CD4-positive, alpha-beta T cell treated with Interleukin-1 beta for 1 hour (primary cell): ENCODE measurements at regions not wholly inside any gene's neighbourhood (a gene's known extent, or its start where the extent isn't known, plus 50 kb on each side); places are given as distances from the start of the nearest gene placed in this dataset.

Experiments used
- DNase-seq, 2 donors: peaks; one replicate each; pipeline ENCODE4 v3.0.0-alpha.2; 2020 to 2022

DNA sequence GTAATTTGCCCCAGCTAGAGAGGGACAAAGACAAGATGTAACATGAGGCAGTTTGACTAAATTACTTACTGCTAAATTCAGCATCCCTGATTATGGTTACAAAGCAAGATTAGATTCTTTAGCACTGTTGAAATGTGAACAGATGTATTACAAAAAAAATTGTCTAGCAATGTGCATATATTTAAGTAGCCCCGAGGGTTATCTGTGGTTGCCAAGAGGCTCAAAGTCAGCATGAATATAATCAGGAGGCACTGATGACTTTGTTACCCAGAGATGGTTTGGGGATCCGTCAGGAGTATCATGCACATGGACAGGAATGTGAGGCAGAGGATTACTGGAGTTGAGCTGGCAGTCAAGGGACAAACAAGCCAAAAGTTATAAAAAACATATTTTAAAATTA, 356.9 kb upstream of the CCDC196 start:
- no peak for DNase-seq

DNA sequence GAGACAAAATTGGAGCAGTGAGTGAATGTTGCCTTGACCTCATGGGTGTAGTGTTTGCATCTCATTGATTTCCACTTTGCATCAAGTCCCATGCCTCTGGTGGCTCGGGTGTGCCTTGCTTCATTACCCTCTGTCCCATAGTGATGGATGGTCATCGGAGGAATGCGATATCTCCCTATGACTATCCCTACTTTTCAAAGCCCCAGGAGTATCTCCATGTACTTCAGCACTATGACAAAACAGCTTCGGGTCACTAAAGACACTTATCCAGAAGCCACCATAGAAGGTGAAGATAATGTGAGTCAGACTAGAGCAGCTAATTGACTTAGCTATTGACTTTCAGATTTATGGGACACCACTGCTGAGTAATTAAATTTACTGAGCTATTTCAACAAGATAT, 355.1 kb upstream of the CCDC196 start:
- DNase-seq = no peak

DNA sequence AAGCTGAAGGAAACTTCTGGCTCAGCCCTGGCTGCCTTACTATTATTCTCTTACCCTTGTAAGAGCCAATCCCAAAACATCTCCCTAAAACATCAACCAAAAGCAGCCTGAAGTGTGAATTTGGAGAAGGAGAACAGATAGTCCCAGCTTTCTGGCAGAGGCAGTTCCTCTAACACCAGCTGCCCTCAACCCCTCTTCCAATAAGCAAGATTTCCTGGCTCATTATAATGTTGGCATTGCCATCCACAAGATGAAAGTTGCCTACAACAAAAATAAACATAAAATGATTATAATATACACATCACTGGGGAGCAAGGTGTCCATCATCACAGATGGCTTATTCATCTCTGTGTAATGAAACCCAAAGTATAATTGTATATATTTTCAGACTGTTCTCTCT, 352.5 kb upstream of the CCDC196 start:
- no peak for DNase-seq

DNA sequence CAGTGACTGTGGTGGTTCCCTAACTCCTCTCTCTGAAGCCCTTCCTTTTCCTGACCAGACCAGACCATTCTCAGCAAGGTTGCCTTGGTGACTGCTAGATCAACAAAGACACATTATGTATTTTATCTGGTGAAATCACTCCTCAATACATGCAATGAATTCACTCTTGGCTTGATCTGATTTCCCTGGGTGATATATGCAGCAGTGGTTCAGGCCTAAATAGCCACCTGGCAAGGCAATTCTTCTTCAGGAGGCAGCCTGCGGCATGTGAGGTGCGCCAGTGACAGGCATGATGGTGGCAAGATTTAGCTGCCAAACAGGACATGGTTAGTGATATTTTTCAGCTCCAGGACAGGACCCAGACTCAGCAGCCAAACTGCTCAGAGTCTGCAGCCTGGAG, 350.3 kb upstream of the CCDC196 start:
- DNase-seq = no peak

DNA sequence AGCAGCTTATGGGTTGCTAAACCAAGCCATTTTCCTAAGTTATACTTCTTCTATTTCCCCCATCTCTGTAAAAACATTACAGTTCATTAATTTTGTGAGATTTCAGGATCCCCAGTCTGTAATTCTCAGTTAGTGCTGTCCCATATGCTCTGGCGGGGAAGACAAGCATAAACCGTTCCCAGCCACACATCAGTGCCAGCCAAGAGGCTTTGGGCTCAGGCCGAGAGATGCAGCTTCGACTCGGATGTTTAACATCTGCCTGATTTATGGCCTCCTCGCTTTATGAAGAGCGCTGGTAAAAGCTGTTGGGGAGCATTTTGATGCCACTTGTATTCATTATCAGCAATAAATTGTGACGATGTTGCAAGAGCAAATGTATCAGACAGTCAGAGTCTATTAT, 349.1 kb upstream of the CCDC196 start:
- DNase-seq = no peak

DNA sequence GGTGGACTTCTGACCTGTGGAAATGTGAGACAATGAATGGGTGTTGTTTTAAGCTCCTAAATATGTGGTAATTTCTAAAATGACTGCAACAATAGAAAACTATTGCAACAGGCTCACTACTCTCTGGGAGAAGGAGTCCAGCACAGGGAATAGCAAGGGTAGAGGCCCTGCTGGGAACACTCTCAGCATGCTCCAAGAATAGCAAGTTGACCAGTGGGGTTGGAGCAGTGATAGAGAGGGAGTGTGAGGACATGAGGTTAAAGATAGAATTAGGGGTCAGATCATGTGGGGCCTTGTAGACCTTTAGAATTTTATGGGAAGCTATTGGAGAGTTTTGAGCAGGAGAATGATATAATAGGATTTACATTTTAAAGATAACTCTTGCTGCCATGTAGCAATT, 346.7 kb upstream of the CCDC196 start:
- DNase-seq = no peak

DNA sequence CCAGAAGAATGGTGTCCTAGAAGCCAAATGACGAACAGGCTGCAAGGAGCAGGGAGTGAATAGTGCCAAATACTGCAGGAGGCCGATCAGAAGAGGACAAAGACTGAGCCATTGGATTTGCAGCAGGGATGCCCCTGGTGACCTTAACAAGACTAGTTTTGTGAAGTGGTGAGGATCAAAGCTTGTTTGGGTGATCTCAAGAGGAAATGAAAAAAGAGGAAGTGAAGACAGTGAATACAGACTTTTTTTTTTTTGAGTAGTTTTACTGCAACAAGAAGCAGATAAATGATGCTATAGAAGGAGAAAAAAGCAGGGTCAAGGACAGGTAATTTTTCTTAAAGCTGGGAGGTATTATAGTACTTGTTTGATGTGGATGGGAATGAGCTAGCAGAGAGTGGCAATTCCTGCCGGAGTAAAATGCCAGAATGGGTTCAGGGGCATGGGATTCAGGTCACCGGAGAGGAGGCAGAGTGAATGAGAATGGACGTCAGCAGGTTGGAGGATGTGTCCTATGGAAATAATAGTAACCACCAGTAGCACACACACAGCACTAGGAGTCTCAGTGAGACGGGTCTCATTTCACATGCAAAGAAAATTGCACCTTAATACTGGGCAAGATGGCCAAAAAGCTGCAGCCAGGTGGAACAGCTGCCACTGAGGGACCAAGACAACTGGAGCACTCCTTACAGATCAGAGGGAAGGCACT, 345.8 kb upstream of the CCDC196 start:
- no peak for DNase-seq

DNA sequence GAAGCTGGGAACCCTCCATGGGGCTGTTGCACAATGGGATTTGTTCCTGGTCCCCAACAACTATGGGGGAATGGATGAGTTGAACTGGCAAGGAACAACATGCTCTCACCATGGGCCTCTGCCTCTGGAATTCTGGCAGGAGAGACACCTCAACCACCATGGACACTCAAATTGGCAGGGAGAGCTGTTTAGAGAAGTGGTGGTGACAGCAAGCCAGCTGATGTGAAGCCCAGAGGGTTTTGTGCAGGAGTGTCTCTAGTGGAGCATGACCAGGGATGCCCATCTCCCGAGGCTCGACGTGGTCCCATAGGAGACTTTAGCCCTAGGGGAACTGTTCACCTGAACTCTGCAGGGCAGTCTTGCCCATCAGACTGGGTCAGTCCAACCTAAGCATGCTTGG, 345.2 kb upstream of the CCDC196 start:
- no peak for DNase-seq

DNA sequence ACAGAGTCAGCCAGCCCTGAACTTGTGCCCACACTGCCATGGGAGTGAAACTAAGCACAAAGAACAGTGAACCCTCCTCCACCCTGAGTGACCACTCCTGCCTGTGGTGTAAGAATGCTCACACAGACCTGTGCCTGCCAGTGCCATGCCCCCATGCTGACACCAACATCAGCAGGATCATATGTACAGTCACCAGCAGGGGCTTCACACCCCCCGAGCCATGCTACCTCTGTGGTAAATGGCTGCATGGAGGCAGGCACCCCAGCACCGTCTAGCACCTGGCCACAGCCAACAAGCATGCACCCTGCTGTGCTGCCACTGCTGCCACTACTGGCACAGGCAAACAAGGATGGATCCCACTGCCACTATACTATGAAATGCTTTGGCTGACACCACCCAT, 344.4 kb upstream of the CCDC196 start:
- no peak for DNase-seq

DNA sequence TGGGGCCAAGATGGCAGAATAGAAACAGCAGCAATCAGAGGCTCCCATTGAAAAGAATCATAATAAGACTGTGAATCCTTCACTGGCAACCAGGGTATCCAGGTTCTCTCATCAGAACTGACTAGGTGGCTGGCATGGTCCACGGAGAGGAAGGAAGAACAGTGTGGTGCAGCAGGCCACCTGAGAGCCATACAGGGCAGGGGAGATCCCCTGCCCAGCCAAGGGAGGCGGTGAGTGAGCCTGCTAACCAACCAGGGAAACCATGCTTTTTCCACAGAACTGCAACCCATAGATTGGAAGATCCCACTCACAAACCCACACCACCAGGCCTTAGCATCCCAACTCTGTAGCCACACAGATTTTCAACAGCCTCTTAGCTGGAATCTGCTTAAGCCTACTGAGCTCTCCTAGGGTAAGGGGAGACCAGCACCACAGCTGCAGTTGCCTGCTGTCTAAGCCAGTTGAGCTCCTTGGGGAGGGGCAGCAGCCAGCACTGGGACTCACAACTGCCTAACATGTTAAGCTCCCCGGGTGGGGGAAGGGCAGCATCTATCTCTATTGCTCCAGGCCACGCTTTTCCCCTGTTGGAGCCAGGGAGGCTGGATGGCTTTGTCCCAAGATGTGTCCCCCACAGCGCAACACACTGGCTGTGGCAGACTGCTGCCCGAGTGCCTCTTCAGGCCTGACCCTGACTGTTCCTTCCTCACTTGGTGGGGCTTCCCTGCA, 342.6 kb upstream of the CCDC196 start:
- DNase-seq = no peak

DNA sequence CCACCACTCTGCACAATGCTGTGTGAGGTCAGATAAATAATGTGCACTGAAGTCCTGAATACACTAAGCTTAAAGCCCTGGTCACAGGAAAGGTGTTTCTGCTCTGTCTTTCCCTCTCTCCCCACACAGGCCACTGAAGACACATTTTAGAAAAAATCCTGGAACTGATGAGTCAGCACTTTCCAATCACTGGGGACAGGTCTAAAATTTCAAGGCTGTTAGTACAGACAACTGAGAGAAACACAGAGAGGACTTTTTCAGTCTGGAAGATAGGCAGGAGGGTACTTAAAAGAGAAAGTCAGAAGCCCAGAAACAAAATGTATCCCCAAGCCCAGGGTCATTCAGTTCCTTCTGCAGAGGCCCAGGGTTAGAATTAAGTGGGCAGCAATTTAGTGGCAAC, 333.9 kb upstream of the CCDC196 start:
- no peak for DNase-seq

DNA sequence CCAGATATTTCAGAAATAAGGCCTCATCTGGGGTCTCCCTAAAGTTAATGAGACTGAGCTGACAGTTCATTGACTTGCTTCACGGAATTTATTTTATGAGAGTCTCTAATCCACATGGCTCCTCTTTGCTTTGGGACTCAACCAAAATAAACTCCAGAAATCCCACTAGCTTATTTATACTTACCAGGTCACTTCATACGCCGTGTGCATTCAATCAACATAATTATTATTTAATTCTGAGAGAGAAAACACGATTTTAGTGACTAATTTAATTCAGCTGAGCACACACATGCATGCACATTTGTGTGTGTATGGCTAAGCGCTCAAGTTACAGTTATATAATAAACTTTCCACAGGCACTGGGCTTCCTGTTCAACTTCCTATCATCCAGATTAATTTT, 333.4 kb upstream of the CCDC196 start:
- DNase-seq = no peak

DNA sequence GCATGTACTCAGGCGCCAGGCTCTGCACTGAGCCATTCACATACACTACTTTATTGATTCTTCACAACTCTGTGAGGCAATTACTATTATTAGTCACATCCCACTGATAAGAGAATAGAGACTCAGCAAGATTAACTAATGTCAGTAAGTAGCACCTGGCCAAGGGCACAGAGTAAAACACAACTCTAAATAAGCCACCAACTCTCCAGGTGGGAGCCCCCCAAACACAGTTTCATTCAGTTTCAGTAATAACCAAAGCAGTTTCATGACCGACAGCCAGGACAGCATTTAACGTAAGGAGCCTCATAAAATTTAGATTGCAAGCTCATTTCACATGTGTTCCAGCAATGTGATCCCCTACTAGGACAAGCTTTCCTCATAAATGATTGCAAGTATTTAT, 323.1 kb upstream of the CCDC196 start:
- DNase-seq = no peak

DNA sequence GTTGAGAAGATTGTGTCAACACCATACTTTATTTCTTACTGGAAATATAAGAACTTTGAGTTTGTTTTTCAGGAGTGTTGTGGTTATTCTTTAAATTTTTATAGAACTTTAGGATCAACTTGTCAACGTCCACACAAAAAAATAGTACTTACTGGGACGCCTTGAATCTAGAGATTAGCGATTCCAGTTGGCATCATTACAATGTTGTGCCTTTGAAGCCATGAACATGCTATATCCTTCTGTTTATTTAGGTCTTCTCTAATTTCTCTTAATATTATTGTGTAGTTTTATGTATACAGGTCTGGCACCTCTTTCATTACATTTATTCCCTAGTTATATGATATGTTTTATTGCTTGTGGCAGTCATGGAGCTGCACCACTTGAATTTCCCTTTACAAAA, 320.8 kb upstream of the CCDC196 start:
- DNase-seq = no peak

DNA sequence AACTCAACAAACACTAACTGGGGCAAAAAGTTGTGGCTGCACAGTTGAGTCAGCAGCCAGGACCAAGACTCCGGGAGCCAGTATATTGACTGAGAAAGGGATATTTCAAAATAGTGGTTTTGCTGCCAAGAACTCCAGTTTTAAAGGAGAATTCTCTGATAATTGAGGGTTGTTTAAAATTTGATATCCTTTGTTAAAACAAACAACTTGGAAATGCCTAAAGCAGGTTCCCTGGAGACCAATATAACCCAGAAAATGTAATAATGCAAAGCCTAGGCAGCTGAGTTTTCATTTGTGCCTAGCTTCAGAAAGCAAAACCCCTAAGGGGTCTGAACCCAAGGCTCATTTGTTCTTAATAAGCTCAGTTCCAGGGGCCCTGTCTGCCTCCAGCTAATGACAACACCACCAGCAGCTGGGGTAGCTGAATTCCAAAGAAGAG, 311.7 kb upstream of the CCDC196 start:
- DNase-seq = no peak

DNA sequence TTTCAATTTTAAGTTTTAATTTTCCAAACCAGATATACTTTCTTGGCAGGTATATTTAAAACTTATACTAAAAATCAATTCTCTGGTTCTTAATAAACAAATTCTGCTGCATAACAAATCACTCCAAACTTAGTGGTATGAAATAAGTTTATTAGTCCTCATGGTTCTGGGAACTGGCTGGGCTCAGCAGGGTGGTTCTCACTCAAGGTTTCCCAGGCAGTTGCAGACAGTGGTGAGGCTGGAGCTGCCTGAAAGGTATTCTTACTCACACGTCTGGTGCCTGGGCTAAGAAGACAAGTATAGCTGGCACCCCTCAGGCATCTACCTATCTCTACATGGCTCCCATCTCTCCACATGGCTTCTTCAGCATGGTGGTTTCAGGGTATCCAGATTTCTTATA, 308.2 kb upstream of the CCDC196 start:
- no peak for DNase-seq

DNA sequence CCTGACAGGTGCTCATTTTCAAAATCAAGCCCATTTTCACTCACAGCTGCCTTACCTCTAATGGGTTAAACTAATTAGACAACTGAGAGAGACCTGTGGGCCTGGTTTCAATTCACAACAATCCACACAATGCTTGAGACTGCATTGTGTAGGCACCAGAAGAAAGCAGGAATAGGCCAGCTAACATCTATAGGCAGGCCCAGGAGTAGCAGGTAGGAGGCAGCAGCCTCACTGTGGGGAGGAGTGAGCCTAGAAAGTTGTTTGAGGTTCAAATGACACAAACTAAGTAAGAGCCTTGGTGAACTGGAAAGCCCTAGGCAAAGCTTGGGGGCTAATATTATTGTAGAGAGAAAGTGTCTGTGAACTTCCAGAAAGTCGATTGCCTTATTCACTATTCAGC, 289.5 kb upstream of the CCDC196 start:
- no peak for DNase-seq

DNA sequence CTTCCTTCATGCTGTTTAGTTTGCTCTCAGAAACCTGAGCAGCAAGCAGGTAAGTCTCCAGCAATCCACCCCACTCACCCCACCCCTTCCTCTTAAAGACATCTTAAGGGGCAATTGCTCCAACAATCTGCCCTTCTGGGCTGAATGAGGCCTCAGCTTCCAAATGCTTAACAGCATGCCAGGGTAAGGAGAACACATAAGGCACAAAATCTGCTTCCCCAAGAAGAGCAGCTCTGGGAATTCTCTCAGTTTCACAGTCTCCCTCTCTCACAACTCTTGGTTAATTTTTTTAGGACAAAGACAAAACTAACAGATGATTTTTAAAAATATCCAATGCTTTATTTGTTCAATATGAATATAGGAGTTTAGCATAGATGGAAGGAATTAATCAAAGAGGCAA, 288.9 kb upstream of the CCDC196 start:
- no peak for DNase-seq

DNA sequence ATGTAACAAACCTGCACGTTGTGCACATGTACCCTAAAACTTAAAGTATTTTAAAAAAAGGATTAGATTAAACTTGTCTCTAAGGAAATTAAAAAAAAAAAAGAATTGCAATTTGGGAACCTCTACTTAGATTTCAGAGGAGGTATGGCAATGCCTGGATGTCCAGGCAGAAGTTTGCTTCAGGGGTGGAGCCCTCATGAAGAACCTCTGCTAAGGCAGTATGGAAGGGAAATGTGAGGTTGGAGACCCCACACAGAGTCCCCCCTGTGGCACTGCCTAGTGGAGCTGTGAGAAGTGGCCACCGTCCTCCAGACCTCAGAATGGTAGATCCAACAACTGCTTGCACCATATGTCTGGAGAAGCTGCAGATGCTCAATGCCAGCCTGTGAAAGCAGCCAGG, 279.6 kb upstream of the CCDC196 start:
- DNase-seq = no peak

DNA sequence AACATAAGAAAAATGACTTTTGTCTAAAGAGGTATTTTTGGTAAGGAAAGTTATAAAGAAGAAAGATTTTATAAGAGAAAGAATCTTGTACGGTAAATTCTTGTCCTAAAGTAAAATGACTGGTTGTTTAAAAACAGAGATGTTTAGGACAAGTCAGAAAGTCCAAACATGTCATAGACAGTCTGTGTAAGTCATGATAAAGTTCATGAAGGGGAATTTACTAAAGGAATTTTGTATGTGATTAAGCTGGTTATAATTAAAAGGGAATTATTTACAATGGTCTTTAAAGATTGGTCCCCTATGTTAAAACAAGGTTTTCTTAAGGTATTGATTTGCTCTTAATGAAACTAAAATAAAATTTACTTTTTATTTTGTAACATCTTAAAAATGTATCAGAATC, 269.4 kb upstream of the CCDC196 start:
- DNase-seq = no peak

DNA sequence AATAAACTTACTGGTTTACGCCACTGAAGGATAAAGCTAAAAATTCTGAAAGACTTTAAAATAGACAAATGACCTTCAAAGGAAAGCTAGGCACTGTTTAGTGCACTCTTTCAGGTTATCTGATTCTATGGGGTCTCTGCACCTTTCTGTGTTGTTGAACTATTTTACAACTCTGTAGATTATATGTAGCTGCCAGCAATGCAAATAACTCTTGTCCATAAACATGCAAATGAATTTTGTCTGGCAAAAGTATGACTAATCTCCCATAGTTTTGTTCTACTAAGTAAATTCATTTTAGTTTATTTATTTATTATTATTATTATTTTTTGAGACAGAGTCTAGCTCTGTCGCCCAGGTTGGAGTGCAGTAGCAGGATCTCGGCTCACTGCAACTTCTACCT, 266.3 kb upstream of the CCDC196 start:
- no peak for DNase-seq

DNA sequence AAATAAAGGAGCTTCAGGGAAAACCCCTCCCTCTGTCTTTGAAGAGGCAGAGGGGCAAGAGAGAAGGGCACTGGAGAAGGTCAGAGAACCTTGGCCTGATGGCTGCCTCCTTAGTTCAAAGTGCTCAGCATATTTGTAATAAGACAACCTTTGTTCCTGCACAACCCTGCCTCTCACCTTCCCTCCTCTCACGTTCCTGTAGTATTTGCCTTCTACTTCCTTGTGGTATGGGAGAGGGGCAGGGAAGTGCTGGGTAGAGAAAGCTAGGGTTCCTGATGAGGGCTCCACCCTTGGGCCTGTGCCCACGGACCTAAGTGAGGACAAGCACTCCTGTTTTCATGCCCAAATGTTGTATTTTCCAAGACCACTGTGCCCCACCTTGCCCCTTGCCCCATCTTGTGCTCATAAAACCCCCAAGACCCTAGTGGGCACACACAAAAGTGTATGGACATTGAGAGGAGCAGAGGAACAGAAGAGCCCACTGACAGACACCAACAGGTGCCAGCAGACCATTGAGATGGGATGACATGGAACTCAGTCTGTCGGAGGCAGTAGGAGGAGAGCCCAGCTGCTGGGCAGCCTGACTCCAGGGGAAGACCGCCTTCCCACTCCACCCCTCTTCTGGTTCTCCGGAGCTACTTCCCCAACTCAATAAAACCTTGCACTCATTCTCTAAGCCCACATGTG, 261.5 kb upstream of the CCDC196 start:
- no peak for DNase-seq

DNA sequence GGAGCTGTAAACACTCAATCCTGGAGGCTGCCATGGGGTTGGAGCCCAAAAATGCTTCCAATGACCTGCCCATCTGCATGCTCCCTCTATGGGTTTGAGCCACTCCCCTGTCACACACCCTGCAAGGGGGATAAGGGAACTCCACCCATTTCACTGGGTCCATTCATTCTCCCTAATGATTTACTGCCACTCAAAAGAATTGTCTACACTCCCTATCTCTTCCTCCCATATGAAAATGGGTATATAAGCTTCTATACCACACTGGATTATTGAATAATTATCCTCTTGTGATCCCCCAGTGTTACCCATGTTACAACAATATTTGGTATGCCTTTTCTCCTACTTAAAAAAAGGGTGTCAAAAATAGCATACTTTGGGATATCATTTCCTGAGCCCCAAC, 260.8 kb upstream of the CCDC196 start:
- DNase-seq = no peak

DNA sequence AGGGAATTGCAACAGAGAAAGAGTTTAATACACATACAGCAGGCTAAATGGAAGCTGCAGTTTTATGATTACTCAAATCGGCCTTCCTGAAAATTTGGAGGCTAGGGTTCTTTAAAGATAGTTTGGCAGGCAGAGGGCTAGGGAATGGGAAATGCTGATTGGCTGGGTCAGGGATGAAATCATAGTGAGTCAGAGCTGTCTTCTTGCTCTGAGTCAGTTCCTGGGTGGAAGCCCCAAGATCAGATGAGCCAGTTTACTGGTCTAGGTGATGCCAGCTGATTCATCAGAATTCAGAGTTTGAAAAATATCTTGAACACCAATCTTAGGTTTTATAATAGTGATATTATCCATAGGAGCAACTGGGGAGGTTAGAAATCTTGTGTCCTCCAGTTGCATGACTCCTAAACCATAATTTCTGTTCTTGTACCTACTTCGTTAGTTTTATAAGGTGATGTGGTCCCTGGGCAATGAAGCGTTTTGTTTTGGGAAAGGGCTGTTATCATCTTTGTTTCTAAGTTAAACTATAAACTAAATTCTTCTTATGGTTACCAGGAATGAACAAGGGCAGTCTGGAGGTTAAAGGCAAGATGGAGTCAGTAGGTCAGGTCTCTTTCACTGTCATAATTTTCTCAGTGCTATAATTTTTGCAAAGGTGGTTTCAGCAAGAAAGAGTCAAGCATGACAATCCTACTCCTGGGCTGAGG, 257.8 kb upstream of the CCDC196 start:
- no peak for DNase-seq
